Stomach (tissue), 4 donors: ENCODE measurements at regions not wholly inside any gene's neighbourhood (a gene's known extent, or its start where the extent isn't known, plus 50 kb on each side); places are given as distances from the start of the nearest gene placed in this dataset.

Experiments
- CTCF ChIP-seq, 7 experiments: fragments of 450-650 bp in 4 of 7; fragments of 200-600 bp in 3 of 7; sonication (generic) in 3 of 7; IDR thresholded peaks; one replicate each; pipeline ENCODE4 v1.5.1; 2016 to 2019; ENCODE audit warnings: antibody characterized with exemption in 7 of 7, control low read depth in 2 of 7, mild to moderate bottlenecking in 1 of 7
- EP300 ChIP-seq: sonication (generic); formaldehyde crosslinking; IDR thresholded peaks from one replicate; pipeline ENCODE4 v1.6.1; 2017; ENCODE audit warnings: antibody characterized with exemption
- POLR2A ChIP-seq, 4 donors: fragments of 450-650 bp; IDR thresholded peaks; one replicate each; pipeline ENCODE4 v1.6.1; 2016; ENCODE audit warnings: antibody characterized with exemption in 4 of 4, control low read depth in 2 of 4, mild to moderate bottlenecking in 1 of 4, moderate library complexity in 1 of 4

- TF ChIP-seq CTCF (IDR thresholded peaks at IDR 0.05), result no peak
- no peak for TF ChIP-seq POLR2A (IDR thresholded peaks at IDR 0.05)
- TF ChIP-seq EP300, result no peak
Measured at GRCh38 chr2:216307496-216307895, 64.8 kb downstream of the MARCHF4 start.
